ENCODE measurements at regions not wholly inside any gene's neighbourhood (a gene's known extent, or its start where the extent isn't known, plus 50 kb on each side); places are given as distances from the start of the nearest gene placed in this dataset.

DNA sequence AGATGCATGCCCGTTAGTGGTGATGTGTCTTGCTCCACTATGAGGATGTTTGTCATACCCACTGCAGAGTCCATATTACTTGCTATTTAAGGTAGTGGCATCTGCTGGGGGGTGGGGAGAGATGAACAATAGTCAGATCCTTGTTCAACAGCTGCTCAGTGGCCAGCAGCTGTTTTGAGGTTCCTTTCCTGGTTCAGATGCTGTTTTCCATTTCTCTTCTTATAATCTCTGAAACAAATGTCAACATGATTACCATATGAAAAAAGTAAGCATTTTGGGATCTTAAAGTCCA is 1567.9 kb upstream of the TENM3 start:
- peaks cover 3% of the 10 kb centered on the region for H3K27me3 Mint-ChIP-seq (ENCODE audit: insufficient read depth, unreplicated experiment)
- intact Hi-C loops (cut with micrococcal nuclease; ENCODE audit: unreplicated experiment): no loop called here
- TF ChIP-seq, protein P1, sequence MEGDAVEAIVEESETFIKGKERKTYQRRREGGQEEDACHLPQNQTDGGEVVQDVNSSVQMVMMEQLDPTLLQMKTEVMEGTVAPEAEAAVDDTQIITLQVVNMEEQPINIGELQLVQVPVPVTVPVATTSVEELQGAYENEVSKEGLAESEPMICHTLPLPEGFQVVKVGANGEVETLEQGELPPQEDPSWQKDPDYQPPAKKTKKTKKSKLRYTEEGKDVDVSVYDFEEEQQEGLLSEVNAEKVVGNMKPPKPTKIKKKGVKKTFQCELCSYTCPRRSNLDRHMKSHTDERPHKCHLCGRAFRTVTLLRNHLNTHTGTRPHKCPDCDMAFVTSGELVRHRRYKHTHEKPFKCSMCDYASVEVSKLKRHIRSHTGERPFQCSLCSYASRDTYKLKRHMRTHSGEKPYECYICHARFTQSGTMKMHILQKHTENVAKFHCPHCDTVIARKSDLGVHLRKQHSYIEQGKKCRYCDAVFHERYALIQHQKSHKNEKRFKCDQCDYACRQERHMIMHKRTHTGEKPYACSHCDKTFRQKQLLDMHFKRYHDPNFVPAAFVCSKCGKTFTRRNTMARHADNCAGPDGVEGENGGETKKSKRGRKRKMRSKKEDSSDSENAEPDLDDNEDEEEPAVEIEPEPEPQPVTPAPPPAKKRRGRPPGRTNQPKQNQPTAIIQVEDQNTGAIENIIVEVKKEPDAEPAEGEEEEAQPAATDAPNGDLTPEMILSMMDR (IDR thresholded peaks at IDR 0.05; ENCODE audit: insufficient read depth in 1 of 2, low read depth in 1 of 2, low read length in 1 of 2, severe bottlenecking in 1 of 2, unreplicated experiment in 1 of 2): no peak
- no peaks in the 10 kb centered on the region for H3K36me3 ChIP-seq (ENCODE audit: control insufficient read depth, insufficient read depth, low read length)
- H3K9me3 Mint-ChIP-seq (ENCODE audit: unreplicated experiment): no peaks in the 10 kb centered on the region
- no peak for DNase-seq
- no TSS peak for BruUV-seq (replicated peaks)
- H3K4me3 Mint-ChIP-seq (ENCODE audit: unreplicated experiment): no peak overlapping the region
- no peak overlapping the region for H3K27ac Mint-ChIP-seq (ENCODE audit: unreplicated experiment)
- no peaks in the 10 kb centered on the region for H3K9me3 ChIP-seq
- no peaks in the 10 kb centered on the region for H3K27me3 ChIP-seq (replicated peaks; ENCODE audit: control insufficient read depth, insufficient read depth, low read length)
- H3K4me3 ChIP-seq (ENCODE audit: low read depth, low read length): no peak overlapping the region
- ChIA-PET POLR2A (no interaction called here), CTCF (no interaction called here)
- H3K4me1 ChIP-seq: no peaks in the 10 kb centered on the region
- H3K36me3 Mint-ChIP-seq (ENCODE audit: insufficient read depth, unreplicated experiment): no peaks in the 10 kb centered on the region
- no peaks in the 10 kb centered on the region for H3K4me1 Mint-ChIP-seq (ENCODE audit: low read depth, unreplicated experiment)

DNA sequence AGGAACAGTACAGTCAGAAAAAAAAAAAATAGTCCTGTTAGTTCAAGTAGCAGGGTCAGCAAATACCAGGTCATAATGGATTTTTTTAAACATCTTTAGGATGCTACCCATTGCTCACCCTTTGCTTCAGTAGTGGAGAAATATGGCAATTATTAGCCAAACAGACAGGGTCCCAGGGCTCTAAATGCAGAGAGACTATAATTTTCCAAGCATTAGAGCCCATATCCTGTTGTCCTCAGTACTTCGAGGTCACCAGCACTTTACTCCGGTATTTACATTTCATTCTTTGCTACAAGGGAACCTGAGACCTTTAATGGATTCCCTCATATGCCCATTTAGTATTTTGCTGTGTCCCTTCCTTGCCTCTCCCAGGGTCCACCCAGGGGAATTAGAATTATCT is 1562.9 kb upstream of the TENM3 start:
- Mint-ChIP-seq H3K27ac (ENCODE audit: unreplicated experiment) (no peak overlapping the region), H3K4me3 (ENCODE audit: unreplicated experiment) (no peak overlapping the region), H3K4me1 (ENCODE audit: low read depth, unreplicated experiment) (no peaks in the 10 kb centered on the region), H3K36me3 (ENCODE audit: insufficient read depth, unreplicated experiment) (no peaks in the 10 kb centered on the region), H3K27me3 (ENCODE audit: insufficient read depth, unreplicated experiment) (peaks cover 9% of the 10 kb centered on the region), H3K9me3 (ENCODE audit: unreplicated experiment) (no peaks in the 10 kb centered on the region)
- BruUV-seq (replicated peaks): no TSS peak
- ChIA-PET CTCF (interaction anchor here (0.5 kb wide), 1 partner anchor 15 kb away, joined by 3 read pairs; no protein-coding TSS in a partner anchor), POLR2A (no interaction called here)
- TF ChIP-seq, protein P1 (IDR thresholded peaks at IDR 0.05; ENCODE audit: insufficient read depth in 1 of 2, low read depth in 1 of 2, low read length in 1 of 2, severe bottlenecking in 1 of 2, unreplicated experiment in 1 of 2): no peak
- Histone ChIP-seq H3K36me3 (ENCODE audit: control insufficient read depth, insufficient read depth, low read length) (no peaks in the 10 kb centered on the region), H3K4me1 (no peaks in the 10 kb centered on the region), H3K27me3 (replicated peaks; ENCODE audit: control insufficient read depth, insufficient read depth, low read length) (no peaks in the 10 kb centered on the region), H3K9me3 (no peaks in the 10 kb centered on the region), H3K4me3 (ENCODE audit: low read depth, low read length) (no peak overlapping the region)
- DNase-seq: no peak
- intact Hi-C loops (cut with micrococcal nuclease; ENCODE audit: unreplicated experiment): no loop called here

DNA sequence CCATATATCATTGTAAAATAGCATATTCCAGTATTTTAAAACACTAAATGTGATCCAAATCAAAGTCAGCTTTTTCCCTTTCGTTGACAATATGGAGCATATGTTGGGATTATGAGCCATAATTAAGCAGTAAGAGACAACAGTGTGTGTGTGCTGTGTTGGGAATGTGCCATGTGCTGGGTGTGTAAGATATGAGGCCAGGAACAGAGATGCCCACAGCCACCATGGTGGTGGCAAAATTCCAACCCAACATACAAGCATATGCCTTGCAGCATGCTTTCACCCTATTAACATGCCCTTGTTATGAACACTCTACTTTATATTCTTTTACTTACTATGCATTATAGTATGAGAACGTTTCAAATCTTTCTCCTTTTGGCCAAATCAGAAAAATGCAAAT is 1560.4 kb upstream of the TENM3 start:
- no peaks in the 10 kb centered on the region for H3K27me3 ChIP-seq (replicated peaks; ENCODE audit: control insufficient read depth, insufficient read depth, low read length)
- intact Hi-C loops (cut with micrococcal nuclease; ENCODE audit: unreplicated experiment): no loop called here
- no peaks in the 10 kb centered on the region for H3K9me3 ChIP-seq
- no TSS peak for BruUV-seq (replicated peaks)
- Mint-ChIP-seq H3K36me3 (ENCODE audit: insufficient read depth, unreplicated experiment) (no peaks in the 10 kb centered on the region), H3K27me3 (ENCODE audit: insufficient read depth, unreplicated experiment) (peaks cover 17% of the 10 kb centered on the region), H3K9me3 (ENCODE audit: unreplicated experiment) (no peaks in the 10 kb centered on the region), H3K4me3 (ENCODE audit: unreplicated experiment) (no peak overlapping the region), H3K27ac (ENCODE audit: unreplicated experiment) (no peak overlapping the region), H3K4me1 (ENCODE audit: low read depth, unreplicated experiment) (no peaks in the 10 kb centered on the region)
- TF ChIP-seq, protein P1 (IDR thresholded peaks at IDR 0.05; ENCODE audit: insufficient read depth in 1 of 2, low read depth in 1 of 2, low read length in 1 of 2, severe bottlenecking in 1 of 2, unreplicated experiment in 1 of 2): no peak
- CTCF ChIA-PET: no interaction called here
- H3K4me3 ChIP-seq (ENCODE audit: low read depth, low read length): no peak overlapping the region
- no peaks in the 10 kb centered on the region for H3K4me1 ChIP-seq
- no peak for DNase-seq
- no peaks in the 10 kb centered on the region for H3K36me3 ChIP-seq (ENCODE audit: control insufficient read depth, insufficient read depth, low read length)
- POLR2A ChIA-PET: no interaction called here

All from Caco-2 (cell line).